ENCODE measurements at regions not wholly inside any gene's neighbourhood (a gene's known extent, or its start where the extent isn't known, plus 50 kb on each side); places are given as distances from the start of the nearest gene placed in this dataset.

GRCh38 chr18:67292814-67293213 is 223.7 kb downstream of the DSEL start:
- Histone ChIP-seq H3K9me3 (ENCODE audit: insufficient read depth in 2 of 2, low read depth in 1 of 2, low read length in 1 of 2) (no peaks in the 10 kb centered on the region), H3K27me3 (replicated peaks in 1 of 4; ENCODE audit: control insufficient read depth in 3 of 4, extremely low read depth in 1 of 4, insufficient read depth in 3 of 4, low read length in 3 of 4) (no peaks in the 10 kb centered on the region), H2AK5ac (ENCODE audit: low read depth, low read length) (no peak overlapping the region), H2BK5ac (ENCODE audit: low read depth, low read length) (no peak overlapping the region), H3K18ac (ENCODE audit: extremely low read depth, low read length) (no peak overlapping the region), H2BK120ac (replicated peaks; ENCODE audit: low read depth, low read length) (no peak overlapping the region), H3K9ac (replicated peaks in 1 of 4; ENCODE audit: extremely low read depth in 1 of 4, low read depth in 3 of 4, low read length in 3 of 4) (no peak overlapping the region), H3K23me2 (ENCODE audit: low read depth, low read length) (no peaks in the 10 kb centered on the region; the same call in 1 of the 2 replicates), H4K91ac (replicated peaks; ENCODE audit: insufficient read length, low read length) (no peak overlapping the region), H3K79me2 (ENCODE audit: control insufficient read depth in 1 of 2, insufficient read depth in 2 of 2, low read length in 2 of 2) (no peaks in the 10 kb centered on the region), H3K56ac (replicated peaks; ENCODE audit: insufficient read length, low read depth, low read length) (no peak overlapping the region), H2AFZ (ENCODE audit: low read length) (no peak overlapping the region), H3K4me3 (ENCODE audit: extremely low read depth in 1 of 4, insufficient read depth in 2 of 4, low read depth in 3 of 4, low read length in 4 of 4) (no peak overlapping the region), H4K20me1 (replicated peaks in 1 of 2; ENCODE audit: control insufficient read depth in 1 of 2, insufficient read depth in 2 of 2, low read length in 2 of 2) (no peaks in the 10 kb centered on the region), H3K23ac (ENCODE audit: insufficient read length) (no peak overlapping the region), H3K36me3 (ENCODE audit: control insufficient read depth in 2 of 4, insufficient read depth in 4 of 4, low read length in 3 of 4) (no peaks in the 10 kb centered on the region), H3K27ac (ENCODE audit: low read depth, low read length) (no peak overlapping the region), H3K14ac (ENCODE audit: insufficient read length) (no peak overlapping the region), H3K79me1 (ENCODE audit: low read depth, low read length) (no peaks in the 10 kb centered on the region), H2BK12ac (ENCODE audit: low read depth, low read length) (no peak overlapping the region), H3K4ac (replicated peaks; ENCODE audit: insufficient read length, low read depth, low read length) (no peak overlapping the region), H3K4me1 (replicated peaks in 1 of 4; ENCODE audit: control insufficient read depth in 3 of 4, insufficient read depth in 4 of 4, low read length in 3 of 4) (no peaks in the 10 kb centered on the region), H4K8ac (ENCODE audit: extremely low read depth, insufficient read depth, low read length) (no peak overlapping the region), H2BK15ac (ENCODE audit: low read length) (no peak overlapping the region), H2BK20ac (ENCODE audit: low read length) (no peak overlapping the region), H3K4me2 (ENCODE audit: insufficient read depth in 1 of 2, low read depth in 2 of 2, low read length in 2 of 2) (no peak overlapping the region), H4K5ac (ENCODE audit: insufficient read length, low read depth, low read length) (no peak overlapping the region)
- DNase-seq (ENCODE audit: low read depth in 1 of 2, low spot score in 2 of 2): no peak
- ChIA-PET CTCF (ENCODE audit: partially characterized antibody) (interaction anchor here (0.6 kb wide), 2 partner anchors 22 to 1207 kb away, joined by 3 to 4 read pairs; no protein-coding TSS in a partner anchor), POLR2A (ENCODE audit: partially characterized antibody) (no interaction called here)
- no peak for FAIRE-seq
- WGBS, 2 experiments (ENCODE audit: extremely low coverage in 1 of 2, insufficient coverage in 1 of 2, insufficient read length in 1 of 2, insufficient replicate concordance in 2 of 2, low coverage in 1 of 2, low lambda C conversion rate in 2 of 2, missing lambda C conversion rate in 1 of 2): 88% methylated on average over 3 of the region's 3 CpGs; no CpG with 5 or more reads in 1 of the 2 experiments
- TF ChIP-seq SP4 (IDR thresholded peaks at IDR 0.05; ENCODE audit: low read length) (no peak), TEAD4 (IDR thresholded peaks at IDR 0.05; ENCODE audit: low read depth, low read length) (no peak), RAD21 (IDR thresholded peaks at IDR 0.05 in 1 of 2, conservative IDR thresholded peaks at IDR 0.05 in 1 of 2; ENCODE audit: low read depth in 2 of 2, low read length in 2 of 2) (no peak), CTCF (IDR thresholded peaks at IDR 0.05; ENCODE audit: control extremely low read depth in 1 of 3, insufficient read depth in 1 of 3, low read depth in 1 of 3, low read length in 3 of 3) (no peak), POLR2AphosphoS5 (IDR thresholded peaks at IDR 0.05; ENCODE audit: low read depth, low read length) (no peak), KDM5A (IDR thresholded peaks at IDR 0.05; ENCODE audit: low read length) (no peak), SIX5 (IDR thresholded peaks at IDR 0.05; ENCODE audit: low read depth, low read length) (no peak), CTBP2 (IDR thresholded peaks at IDR 0.05; ENCODE audit: borderline replicate concordance, insufficient read depth, insufficient read length, low read length) (no peak), PHF8 (conservative IDR thresholded peaks at IDR 0.05; ENCODE audit: low read depth, low read length) (no peak)

All from H1 (cell line).